GM06990 (cell line): ENCODE measurements at regions not wholly inside any gene's neighbourhood (a gene's known extent, or its start where the extent isn't known, plus 50 kb on each side); places are given as distances from the start of the nearest gene placed in this dataset.
A peak's percentile ranks its signal among the peaks of the same experiment; 100 is the strongest.
"Not testable (repeated sequence)": the region's sequence is repeated elsewhere in the genome, so short reads cannot be mapped to it uniquely, and the experiment has no call there.

Experiments
- DNase-seq: peaks from one replicate; pipeline ENCODE4 v3.0.0-alpha.2; 2011; ENCODE audit not compliant: insufficient read length; ENCODE audit errors: extremely low read depth
- H3K27me3 ChIP-seq: replicated peaks from 2 replicates; pipeline ENCODE4 v1.6.0; 2011; ENCODE audit warnings: low read length; ENCODE audit not compliant: control insufficient read depth, insufficient read depth
- H3K36me3 ChIP-seq: 2 replicates; pipeline ENCODE4 v1.5.1; 2011; ENCODE audit warnings: low read length; ENCODE audit not compliant: control insufficient read depth, insufficient read depth
- H3K4me3 ChIP-seq: replicated peaks from 2 replicates; pipeline ENCODE4 v1.5.1; 2011; ENCODE audit warnings: low read depth, mild to moderate bottlenecking, control low read depth, low read length
- TF ChIP-seq, protein P1 (sequence below): IDR thresholded peaks from 2 replicates; pipeline ENCODE4 v1.5.1; 2011; ENCODE audit warnings: low read length, control low read depth, mild to moderate bottlenecking, inconsistent platforms; ENCODE audit not compliant: insufficient read depth, poor library complexity, severe bottlenecking

DNA sequence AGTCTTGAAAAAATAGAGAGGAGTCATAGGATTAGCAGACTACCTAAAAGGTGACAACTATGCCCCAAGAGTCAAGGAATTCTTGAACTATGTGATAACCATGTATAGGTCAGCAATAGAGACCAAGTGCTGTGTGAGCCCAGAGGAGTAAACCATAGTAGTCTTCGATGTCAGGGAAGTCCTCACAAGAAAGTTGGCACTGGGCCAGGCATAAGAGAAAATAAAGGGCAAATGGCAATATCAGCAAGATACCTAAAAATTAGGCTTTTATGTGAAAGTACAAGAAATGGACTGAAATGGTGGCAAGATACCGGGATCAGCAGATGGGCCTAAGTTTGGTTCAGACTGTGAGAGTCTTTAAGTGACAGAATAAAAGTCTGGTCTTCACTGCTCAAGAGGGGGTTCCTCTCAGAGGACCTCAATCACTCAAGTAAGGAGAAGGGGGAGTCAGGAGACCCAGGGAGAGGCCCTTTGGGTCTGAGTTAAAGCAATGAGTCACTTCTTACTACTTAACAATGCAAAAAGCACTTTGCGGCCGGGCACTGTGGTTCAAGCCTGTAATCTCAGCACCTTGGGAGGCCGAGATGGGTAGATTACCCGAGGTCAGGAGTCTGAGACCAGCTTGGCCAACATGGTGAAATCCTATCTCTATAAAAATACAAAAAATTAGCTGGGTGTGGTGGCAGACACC is 95.0 kb downstream of the TEX35 start:
- no peaks in the 10 kb centered on the region for H3K27me3 ChIP-seq
- TF ChIP-seq, protein P1, sequence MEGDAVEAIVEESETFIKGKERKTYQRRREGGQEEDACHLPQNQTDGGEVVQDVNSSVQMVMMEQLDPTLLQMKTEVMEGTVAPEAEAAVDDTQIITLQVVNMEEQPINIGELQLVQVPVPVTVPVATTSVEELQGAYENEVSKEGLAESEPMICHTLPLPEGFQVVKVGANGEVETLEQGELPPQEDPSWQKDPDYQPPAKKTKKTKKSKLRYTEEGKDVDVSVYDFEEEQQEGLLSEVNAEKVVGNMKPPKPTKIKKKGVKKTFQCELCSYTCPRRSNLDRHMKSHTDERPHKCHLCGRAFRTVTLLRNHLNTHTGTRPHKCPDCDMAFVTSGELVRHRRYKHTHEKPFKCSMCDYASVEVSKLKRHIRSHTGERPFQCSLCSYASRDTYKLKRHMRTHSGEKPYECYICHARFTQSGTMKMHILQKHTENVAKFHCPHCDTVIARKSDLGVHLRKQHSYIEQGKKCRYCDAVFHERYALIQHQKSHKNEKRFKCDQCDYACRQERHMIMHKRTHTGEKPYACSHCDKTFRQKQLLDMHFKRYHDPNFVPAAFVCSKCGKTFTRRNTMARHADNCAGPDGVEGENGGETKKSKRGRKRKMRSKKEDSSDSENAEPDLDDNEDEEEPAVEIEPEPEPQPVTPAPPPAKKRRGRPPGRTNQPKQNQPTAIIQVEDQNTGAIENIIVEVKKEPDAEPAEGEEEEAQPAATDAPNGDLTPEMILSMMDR: no peak

DNA sequence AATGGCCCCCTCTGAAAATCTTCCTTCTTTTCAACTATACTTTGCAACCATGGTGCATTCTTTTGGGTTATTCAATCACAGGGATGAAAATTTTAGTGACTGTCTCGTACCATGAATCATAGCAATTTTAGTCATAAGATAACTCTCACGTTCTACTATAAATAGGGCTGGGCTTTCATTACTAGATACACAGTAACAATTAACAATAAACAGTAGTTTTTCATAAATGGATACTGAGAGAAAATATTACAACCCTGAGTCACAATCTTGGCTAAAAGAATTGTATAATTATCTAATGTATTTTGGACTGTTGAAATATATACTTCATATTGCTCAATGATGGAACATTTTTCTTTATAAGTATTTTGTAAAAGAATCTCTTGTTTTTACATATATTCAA is 96.1 kb downstream of the TEX35 start:
- Histone ChIP-seq H3K36me3 (no peaks in the 10 kb centered on the region), H3K4me3 (no peak overlapping the region), H3K27me3 (no peaks in the 10 kb centered on the region)
- TF ChIP-seq, protein P1: no peak
- DNase-seq: no peak

More for the DNA sequence above, 95.0 kb downstream of the TEX35 start:
- H3K4me3 ChIP-seq: no peak overlapping the region
- H3K36me3 ChIP-seq: no peaks in the 10 kb centered on the region
- peak; percentile 65 for DNase-seq

DNA sequence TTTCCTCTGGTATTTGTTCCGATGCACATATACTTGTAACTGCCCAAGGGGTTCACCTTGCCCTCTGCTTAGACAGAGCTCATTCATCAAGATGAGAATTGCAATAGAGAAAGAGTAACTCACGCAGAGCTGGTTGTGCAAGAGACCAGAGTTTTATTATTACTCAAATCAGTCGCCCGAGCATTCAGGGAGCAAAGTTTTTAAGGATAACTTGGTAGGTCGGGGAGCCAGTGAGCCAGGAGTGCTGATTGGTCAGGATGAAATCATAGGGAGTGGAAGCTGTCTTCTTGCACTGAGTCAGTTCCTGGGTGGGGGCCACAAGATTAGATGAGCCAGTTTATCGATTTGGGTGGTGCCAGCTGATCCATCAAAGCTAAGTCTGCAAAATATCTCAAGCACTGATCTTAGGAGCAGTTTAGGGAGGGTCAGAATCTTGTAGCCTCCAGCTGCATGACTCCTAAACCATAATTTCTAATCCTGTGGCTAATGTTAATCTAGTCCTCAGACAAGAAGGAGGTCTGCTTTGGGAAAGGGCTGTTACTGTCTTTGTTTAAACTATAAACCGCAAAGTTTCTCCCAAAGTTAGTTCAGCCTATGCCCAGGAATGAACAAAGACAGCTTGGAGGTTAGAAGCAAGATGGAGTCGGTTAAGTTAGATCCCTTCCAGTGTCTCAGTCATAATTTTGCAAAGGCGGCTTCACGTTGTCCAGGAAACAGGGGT is 97.9 kb downstream of the TEX35 start:
- not testable (repeated sequence) for H3K36me3 ChIP-seq, H3K4me3 ChIP-seq, DNase-seq, H3K27me3 ChIP-seq

DNA sequence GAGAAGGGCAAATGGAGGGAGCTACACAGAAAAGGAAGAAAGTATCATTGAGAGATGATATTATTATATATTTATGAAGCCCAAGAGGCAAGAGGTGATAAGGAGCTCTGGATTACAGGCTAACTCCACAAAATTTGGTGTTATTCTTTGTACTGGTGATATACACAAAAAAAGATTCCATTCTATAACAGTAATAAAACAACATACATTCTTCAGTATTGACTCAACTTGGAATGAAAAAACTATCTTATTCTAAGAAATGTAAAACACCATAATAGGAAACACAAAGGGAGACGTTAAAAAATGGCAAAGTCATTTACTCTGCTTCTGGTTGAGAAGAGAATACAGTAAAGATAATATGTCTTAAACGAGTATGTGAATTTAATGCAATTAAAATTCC is 99.4 kb downstream of the TEX35 start:
- H3K27me3 ChIP-seq: no peaks in the 10 kb centered on the region
- H3K4me3 ChIP-seq: no peak overlapping the region
- TF ChIP-seq, protein P1: no peak
- H3K36me3 ChIP-seq: no peaks in the 10 kb centered on the region
- DNase-seq: no peak

DNA sequence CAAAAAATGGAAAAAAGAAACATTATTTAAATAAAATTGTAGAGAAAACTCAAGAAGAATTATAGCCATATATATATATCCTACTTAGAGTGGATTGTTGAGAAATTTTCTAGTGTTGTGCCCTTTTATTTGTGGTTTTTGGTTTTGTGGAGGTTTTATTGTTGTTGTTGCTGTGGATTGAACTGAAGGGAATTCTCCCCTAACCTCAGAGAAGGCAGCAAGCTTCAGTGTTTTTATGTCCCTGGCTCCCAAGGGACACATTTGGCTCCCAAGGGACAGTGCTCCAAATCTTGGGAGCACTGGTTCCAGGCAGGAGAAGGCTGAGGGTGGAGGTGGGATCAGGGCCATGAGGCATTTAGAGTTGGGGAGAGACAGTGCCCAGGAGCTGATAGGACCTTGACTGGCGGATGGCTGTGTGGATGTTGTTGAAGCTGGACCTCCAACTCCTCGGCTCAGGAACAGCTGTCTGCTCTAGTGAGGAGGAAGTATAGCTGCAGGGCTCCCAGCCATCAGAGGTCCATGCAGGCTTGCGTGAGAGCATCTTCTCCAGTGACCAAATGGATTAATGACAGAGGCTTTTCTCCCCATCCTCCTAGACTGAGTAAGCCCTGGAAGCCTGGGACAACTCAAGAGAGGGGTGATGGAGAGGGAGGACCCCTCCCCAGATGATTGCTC is 100.5 kb downstream of the TEX35 start:
- Histone ChIP-seq H3K4me3 (no peak overlapping the region), H3K27me3 (no peaks in the 10 kb centered on the region), H3K36me3 (no peaks in the 10 kb centered on the region)
- DNase-seq: no peak
- TF ChIP-seq, protein P1: no peak

DNA sequence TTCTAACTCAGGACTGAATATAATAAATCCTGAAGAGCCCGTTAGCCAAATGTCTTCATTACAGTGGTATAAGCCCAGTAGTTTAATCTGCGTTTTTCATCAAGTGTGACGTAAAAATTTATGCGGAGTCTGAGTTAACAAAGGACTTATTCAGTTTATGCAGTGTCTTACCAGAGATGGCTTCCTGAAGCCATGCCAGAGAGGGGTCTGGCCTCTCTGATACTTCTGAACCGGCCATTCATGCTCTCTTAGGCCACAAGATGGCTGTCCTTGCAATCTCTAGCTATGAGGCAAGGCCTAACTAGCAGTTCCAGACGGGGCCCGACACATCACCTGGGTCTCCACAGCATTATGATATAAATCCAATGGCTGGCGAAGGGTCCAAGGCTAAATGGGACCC is 101.4 kb downstream of the TEX35 start:
- TF ChIP-seq, protein P1: no peak
- Histone ChIP-seq H3K36me3 (no peaks in the 10 kb centered on the region), H3K4me3 (no peak overlapping the region), H3K27me3 (no peaks in the 10 kb centered on the region)
- DNase-seq: no peak
